CD4-positive, alpha-beta T cell treated with Interleukin-21 for 1 hour (primary cell): ENCODE measurements at regions not wholly inside any gene's neighbourhood (a gene's known extent, or its start where the extent isn't known, plus 50 kb on each side); places are given as distances from the start of the nearest gene placed in this dataset.
"Not testable (repeated sequence)": the region's sequence is repeated elsewhere in the genome, so short reads cannot be mapped to it uniquely, and the experiment has no call there.

Source experiments
- DNase-seq: peaks from one replicate; pipeline ENCODE4 v3.0.0-alpha.2; 2020

DNA sequence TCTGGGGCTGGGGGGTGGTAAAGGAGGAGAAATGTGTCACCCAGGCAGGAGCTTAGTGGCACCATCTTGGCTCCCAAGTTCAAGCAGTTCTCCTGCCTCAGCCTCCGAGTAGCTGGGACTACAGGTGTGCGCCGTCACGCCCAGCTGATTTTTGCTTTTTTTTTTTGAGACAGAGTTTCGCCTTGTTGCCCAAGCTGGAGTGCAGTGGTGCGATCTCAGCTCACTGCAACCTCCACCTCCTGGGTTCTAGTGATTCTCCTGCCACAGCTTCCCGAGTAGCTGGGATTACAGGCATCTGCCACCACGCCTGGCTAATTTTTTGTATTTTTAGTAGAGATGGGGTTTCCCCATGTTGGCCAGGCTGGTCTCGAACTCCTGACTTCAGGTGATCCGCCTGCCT is 82.1 kb upstream of the METTL9 start:
- not testable (repeated sequence) for DNase-seq

DNA sequence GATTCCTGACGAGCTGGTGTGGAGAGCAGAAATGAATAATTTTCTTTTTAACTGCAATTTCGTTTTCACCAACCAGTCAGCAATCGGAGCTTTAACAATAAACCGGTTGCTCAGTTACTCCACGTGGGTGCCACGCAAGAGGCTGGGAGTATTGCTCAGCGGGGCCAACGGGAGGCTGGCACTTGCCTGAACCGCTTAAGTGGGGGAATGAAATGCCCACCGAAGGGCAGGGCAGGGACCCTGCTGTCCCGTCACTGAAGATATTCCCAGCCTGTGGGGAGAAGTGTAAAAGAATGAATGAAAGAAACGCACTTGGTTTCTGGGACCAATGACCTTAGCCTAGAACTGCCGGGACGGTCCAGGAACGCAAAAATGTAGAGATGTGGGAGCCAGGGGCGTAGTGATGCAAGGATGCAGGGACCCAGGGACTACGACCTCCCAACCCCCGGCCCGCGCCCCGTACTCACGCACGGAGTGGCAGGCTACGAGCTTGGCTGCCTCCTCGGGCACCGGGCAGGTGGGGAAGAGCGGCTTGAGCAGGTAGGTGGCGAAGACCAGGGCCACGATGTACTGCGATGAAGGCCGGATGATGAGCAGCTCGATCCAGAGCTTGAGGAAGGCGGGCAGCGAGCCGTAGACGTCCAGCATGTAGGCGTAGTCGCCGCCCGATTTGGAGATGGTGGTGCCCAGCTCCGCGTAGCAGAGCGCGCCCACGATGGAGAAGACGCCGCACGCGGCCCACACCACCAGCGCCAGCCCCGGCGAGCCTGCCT is 79.8 kb upstream of the METTL9 start:
- peak; percentile 47 for DNase-seq

DNA sequence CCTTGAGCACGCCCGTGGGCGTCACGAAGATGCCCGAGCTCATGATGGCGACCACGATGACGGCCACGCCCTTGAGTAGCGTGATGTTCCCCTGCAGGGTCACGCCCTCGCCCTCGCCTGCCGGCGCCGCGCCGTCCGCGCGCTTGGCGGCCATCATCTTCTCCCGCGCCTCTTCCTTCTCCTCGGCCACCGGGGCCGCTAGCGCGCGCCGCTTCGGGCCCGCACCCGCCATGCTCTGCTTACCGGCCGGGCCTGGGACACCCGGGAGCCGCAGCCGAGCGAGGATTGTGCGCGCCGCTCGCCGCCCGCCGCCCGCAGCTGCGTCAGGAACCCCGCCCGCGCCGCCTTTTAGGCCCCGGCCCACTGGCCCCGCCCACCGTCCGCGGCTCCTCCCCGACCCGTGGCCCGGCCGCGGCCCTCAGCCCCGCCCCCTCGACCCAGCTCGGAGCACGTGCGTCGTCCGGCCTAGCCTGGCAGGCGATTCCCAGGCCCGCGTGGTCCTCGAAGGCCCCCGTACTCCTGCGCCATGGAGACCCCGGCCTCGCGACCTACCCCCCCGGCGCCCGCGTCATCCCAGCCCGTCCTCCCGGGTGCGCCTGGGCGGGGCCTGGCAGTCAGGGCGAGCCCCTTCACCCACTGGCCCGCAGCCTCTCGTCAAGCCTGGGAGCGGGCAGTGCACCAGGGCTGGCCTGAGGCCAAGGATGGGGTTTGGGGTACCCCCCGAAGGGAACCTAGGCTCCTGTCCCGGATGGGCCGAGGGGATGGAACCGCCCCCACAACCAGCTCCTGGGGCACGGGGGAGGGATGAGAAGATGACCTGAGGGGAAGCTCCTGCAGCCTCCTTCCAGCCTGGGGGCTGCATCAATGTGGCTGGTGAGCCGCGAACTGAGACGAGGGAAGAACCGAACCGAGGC is 79.0 kb upstream of the METTL9 start:
- DNase-seq = peak; percentile 97

- DNase-seq = not testable (repeated sequence)
Measured at GRCh38 chr16:21521048-21521389, 78.4 kb upstream of the METTL9 start.

GRCh38 chr16:21521390-21522143 is 77.8 kb upstream of the METTL9 start:
- DNase-seq = not testable (repeated sequence)

- not testable (repeated sequence) for DNase-seq
Measured at GRCh38 chr16:21522846-21523245, 76.5 kb upstream of the METTL9 start.

- DNase-seq = no peak
Measured at GRCh38 chr16:21523411-21524067, 75.8 kb upstream of the METTL9 start.

DNA sequence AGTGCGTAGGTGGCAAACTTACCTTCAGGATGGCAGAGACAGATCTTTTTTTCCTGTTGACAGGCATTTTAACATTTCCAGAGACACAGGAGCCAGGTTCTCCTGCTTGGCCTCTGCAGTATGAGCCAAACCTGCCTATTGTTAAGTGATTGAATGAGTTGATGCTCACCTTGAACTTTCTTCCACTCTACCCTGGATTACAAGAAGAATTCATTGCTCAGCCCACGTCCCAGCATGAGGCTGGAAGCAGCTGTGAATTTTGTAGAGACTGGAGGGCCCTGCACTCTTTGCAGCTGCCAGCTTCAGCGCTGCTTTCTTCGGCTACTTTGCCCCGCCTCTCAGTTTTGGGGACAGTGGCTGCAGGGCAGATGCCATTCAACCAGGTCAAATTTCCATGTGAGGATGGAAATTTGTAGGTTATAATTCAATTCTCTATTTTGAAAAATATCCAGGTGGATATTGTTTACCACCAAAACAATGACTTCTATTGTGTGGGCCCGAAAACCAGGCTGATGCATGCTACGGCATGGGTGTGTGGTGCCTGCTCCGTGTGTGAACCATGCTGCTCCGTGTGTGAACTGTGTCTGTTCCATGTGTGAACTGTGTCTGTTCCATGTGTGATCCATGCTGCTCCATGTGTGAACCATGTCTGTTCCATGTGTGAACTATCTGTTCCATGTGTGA is 75.2 kb upstream of the METTL9 start:
- no peak for DNase-seq

DNA sequence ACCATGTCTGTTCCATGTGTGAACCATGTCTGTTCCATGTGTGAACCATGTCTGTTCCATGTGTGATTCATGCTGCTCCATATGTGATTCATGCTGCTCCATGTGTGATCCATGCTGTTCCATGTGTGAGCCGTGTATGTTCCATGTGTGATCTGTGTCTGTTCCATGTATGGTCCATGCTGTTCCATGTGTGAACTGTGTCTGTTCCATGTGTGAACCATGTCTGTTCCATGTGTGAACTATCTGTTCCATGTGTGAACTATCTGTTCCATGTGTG is 74.7 kb upstream of the METTL9 start:
- not testable (repeated sequence) for DNase-seq

DNA sequence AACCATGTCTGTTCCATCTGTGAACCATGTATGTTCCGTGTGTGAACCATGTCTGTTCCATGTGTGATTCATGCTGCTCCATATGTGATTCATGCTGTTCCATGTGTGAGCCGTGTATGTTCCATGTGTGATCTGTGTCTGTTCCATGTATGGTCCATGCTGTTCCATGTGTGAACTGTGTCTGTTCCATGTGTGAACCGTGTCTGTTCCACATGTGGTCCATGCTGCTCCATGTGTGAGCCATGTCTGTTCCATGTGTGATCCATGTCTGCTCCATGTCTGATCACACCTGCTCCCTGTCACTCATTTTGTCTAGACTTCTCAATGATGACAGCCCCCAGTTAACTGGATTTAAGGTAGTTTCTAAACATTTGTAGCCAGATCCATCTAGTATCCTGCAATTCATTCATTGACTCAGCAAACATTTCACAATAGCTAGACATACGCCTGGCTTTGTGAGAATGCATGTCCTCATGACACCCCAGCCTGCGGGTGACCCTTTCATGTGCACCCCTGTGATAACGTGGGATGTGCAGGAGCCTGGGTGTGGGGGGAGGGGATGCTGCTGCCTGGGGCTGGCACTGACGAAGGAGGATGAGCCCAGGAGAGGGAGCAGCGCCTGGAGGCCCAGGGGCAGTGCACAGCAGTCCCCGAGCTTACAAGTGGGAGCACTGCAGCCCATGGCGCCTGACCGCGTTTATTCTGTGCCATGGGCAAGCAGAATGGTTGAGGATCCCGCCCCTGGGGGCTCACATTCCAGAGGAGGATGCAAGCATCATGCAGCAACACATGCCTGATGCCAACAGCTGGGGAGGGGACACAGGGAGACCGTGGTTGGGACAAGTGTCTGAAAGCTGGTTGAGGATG is 74.1 kb upstream of the METTL9 start:
- DNase-seq = not testable (repeated sequence)

DNA sequence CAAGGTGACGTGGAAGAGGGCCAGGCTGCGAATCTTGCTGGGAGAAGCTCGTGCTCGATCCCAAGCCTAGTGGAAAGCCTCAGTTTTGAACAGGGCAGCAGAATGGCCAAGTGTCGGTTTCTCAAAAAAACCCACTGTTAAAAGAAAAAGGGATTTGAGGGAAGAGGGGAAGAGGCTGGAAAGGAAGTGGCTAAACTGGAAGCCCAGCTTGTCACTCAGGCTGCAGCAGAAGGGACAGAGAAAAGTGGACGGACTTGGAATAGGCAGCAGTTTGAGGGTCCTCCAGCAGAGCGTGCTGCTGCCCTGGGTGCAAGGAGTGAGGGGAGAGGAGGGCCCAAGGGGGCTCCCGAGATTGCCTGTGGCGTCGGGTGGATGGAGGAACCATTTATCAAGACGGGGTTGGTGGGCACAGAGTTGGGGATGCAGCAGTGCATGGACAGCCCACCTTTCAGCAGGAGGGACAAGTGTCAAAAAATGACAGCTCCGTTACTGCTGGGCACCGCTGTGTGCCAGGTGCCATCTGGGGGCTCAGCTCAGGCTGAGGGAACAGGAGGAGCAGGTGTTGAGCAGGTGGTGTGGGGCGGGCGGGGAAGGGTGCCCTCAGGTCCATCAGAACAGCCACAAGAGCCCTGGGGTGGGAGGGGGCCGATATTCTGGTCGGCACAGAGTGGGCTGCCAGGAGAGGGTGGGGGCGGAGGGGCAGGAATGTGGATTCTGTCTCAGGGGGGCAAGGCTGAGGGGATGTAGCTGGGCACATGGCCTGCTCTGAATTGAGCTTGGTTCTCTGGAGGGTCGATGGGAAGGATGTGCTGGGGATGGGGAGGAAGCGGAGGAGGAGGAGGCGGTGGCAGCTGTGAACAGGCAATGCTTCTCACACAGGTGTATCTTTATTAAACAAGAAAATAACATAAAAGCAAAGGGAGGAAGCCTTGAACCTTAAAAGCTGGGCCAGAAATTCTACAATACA is 73.1 kb upstream of the METTL9 start:
- DNase-seq = not testable (repeated sequence)

DNA sequence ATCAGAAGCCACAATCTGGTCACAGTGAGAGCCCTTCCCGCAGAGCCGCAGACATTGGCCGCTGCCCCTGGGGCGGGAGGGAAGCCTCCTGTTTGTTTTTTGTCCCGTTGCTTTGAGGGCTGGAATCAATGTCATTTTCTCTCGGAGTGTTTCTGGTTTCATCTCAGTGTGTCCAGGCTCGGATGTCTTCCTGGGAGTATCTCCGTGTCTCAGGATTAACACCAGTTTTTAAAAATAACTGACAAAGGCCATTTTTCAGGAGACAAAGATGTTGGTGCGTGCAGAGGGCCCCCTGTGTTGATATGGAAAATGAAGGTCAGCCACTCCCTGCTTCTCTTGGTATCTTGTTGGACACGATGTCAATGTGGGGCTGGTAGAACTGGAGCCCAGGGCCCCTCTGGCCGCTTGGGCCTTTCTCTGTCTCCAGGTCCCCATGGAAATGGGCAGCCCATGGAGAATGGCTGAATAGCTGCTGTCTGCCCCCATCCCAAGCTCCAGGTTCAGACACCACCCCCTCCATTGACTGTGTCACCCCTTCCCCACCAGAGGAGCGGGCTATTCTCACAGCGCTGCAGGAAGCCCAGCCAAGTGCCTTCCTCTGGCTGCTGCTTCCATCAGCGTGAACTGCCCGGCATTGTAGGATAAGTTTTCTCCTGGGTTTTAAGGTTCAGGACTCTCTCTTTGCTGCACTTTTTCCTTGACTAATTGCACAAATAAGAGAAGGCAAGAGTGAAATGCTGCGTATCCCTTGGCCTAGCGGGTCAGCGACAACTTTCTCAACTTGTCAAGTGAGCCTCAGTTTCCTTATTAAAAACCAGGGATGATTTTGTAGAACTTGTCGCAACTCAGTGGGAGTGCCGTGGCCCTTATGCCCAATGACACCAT is 72.2 kb upstream of the METTL9 start:
- DNase-seq = no peak

GRCh38 chr16:21529060-21529658 is 70.2 kb upstream of the METTL9 start:
- DNase-seq = not testable (repeated sequence)

DNA sequence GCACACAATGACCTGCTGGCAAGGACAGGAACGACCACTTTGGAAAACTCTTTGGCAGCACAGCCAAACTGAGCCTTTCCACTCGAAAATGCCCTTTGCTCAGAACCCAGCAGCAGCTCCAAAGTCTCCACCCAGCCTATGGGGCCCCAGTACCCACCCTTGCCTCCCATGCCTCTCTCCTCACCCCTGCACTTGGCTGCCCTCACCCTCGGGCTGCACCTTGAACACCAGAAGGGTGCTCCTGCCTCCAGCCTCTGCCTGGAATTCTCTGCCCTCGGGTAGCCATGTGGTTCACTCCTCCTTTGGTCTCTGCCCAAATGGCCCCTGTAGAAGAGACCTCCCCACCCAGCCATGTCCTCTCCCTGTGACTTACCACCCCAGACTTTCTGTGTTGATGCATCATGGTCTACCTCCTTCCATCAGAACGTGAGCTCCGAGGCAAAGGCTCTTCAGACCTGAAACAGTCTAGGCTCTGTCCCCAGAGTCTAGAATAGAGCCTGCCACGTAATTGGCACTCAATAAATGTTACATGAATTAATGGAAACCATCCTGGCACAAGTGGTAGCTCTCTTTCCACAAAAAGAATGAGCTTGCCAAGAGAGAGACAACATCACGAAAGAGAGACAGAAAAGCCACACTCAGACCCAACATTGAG is 68.5 kb upstream of the METTL9 start:
- not testable (repeated sequence) for DNase-seq

GRCh38 chr16:21532996-21533395 is 66.4 kb upstream of the METTL9 start:
- not testable (repeated sequence) for DNase-seq

DNA sequence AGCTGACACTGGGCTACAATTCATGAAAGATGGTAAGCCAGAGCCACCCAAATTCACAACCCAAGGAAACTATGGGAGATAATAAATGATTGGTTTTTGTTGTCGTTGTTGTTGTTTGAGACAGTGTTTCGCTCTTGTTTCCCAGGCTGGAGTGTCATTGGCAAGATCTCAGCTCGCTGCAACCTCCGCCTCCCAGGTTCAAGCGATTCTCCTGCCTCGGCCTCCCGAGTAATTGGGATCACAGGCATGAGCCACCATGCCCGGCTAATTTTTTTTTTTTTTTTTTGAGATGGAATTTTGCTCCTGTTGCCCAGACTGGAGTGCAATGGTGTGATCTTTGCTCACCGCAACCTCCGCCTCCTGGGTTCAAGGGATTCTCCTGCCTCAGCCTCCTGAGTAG is 65.9 kb upstream of the METTL9 start:
- DNase-seq = not testable (repeated sequence)

DNA sequence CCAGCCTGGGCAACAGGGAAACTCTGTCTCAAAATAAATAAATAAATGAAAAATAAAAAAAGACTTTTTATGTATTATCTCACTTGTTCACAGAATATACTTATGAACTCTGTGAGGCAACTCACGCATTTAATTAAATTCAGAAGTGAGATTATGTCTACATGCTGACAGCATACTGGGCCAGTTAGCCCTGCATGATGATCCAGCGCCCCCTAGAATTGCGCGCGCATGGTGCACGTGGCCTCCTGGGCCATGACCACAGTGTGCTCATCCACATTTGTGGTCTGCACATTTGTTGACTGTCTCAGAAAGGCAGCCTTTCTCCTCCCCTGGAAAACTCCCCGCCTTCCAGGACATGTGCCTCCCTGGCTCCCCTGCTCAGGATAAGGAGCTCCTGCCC is 64.8 kb upstream of the METTL9 start:
- DNase-seq = peak; percentile 40

DNA sequence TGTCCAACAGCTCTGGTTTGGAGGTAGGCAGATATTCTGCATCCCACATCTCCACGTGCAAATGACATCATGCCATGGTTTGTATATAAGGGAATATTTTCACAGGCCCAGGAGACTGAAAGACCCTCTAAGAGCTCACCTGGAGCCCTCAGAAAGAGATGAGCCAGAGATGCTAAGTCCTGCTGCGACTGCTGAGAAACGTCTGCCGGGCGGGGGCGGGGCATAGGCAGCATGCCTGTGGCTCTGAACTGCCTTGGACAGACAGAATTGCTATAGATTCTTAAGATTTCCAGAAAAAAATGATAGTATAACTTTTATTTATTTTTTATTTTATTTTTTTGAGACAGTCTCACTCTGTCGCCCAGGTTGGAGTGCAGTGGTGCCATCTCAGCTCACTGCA is 64.2 kb upstream of the METTL9 start:
- DNase-seq = not testable (repeated sequence)
